Keratinocyte (primary cell): ENCODE measurements at regions not wholly inside any gene's neighbourhood (a gene's known extent, or its start where the extent isn't known, plus 50 kb on each side); places are given as distances from the start of the nearest gene placed in this dataset.

Experiments used
- DNase-seq: peaks from one replicate; pipeline ENCODE4 v3.0.0-alpha.2; 2011; ENCODE audit warnings: low read depth, missing footprints, low spot score
- FAIRE-seq: peaks from 2 replicates; lab custom pipeline; 2011; peaks lifted over from hg19 to GRCh38; lab: Jason Lieb, UNC
- H2AFZ ChIP-seq: 2 replicates; pipeline ENCODE4 v1.6.0; 2012; ENCODE audit warnings: low read length, control low read depth, inconsistent platforms; ENCODE audit not compliant: control insufficient read depth
- H3K27ac ChIP-seq: 2 replicates; pipeline ENCODE4 v1.5.1; 2011; ENCODE audit warnings: low read length; ENCODE audit not compliant: control insufficient read depth, insufficient read depth
- H3K27me3 ChIP-seq: 3 replicates; pipeline ENCODE4 v1.6.0; 2011; ENCODE audit warnings: low read length; ENCODE audit not compliant: control insufficient read depth, insufficient read depth; ENCODE audit errors: extremely low read depth
- H3K36me3 ChIP-seq, 2 experiments: 2 replicates in 1 of 2; 3 replicates in 1 of 2; pipeline ENCODE4 v1.5.1; 2011; ENCODE audit warnings: low read length in 2 of 2, mild to moderate bottlenecking in 1 of 2; ENCODE audit not compliant: control insufficient read depth in 2 of 2, insufficient read depth in 2 of 2; ENCODE audit errors: extremely low read depth in 1 of 2
- H3K4me1 ChIP-seq: 3 replicates; pipeline ENCODE4 v1.5.1; 2011; ENCODE audit warnings: low read length; ENCODE audit not compliant: control insufficient read depth, insufficient read depth; ENCODE audit errors: extremely low read depth
- H3K4me2 ChIP-seq: 3 replicates; pipeline ENCODE4 v1.6.0; 2011; ENCODE audit warnings: low read depth, low read length; ENCODE audit not compliant: control insufficient read depth, insufficient read depth; ENCODE audit errors: extremely low read depth
- H3K4me3 ChIP-seq, 3 experiments: fragments of 200-600 bp in 1 of 3; sonication (generic) in 1 of 3; 2 replicates in 2 of 3; 3 replicates in 1 of 3; pipeline ENCODE4 v1.5.1; 2011 to 2016; ENCODE audit warnings: low read length in 3 of 3, mild to moderate bottlenecking in 3 of 3, control low read depth in 2 of 3, inconsistent platforms in 1 of 3, low read depth in 1 of 3, mixed read lengths in 1 of 3, mixed run types in 1 of 3, moderate library complexity in 1 of 3; ENCODE audit not compliant: control insufficient read depth in 2 of 3, insufficient read depth in 2 of 3; ENCODE audit errors: extremely low read depth in 1 of 3
- H3K79me2 ChIP-seq: 2 replicates; pipeline ENCODE4 v1.6.0; 2012; ENCODE audit warnings: low read length; ENCODE audit not compliant: control insufficient read depth, insufficient read depth
- H3K9ac ChIP-seq: 3 replicates; pipeline ENCODE4 v1.6.0; 2011; ENCODE audit warnings: low read length; ENCODE audit not compliant: control insufficient read depth, insufficient read depth; ENCODE audit errors: extremely low read depth
- H3K9me1 ChIP-seq: 3 replicates; pipeline ENCODE4 v1.6.0; 2011; ENCODE audit warnings: low read length; ENCODE audit not compliant: control insufficient read depth, insufficient read depth; ENCODE audit errors: extremely low read depth
- H3K9me3 ChIP-seq: 2 replicates; pipeline ENCODE4 v1.5.1; 2012; ENCODE audit warnings: low read depth, low read length; ENCODE audit not compliant: control insufficient read depth
- H4K20me1 ChIP-seq: 3 replicates; pipeline ENCODE4 v1.6.0; 2011; ENCODE audit warnings: low read length; ENCODE audit not compliant: control insufficient read depth, insufficient read depth; ENCODE audit errors: extremely low read depth
- CTCF ChIP-seq, 3 experiments: IDR thresholded peaks in 1 of 3; conservative IDR thresholded peaks in 1 of 3; optimal IDR thresholded peaks in 1 of 3; 2 replicates in 2 of 3; 3 replicates in 1 of 3; pipeline versions ENCODE3 to v1.5.1; 2011; ENCODE audit warnings: low read length in 3 of 3, mild to moderate bottlenecking in 3 of 3, moderate library complexity in 2 of 3, control low read depth in 1 of 3, inconsistent platforms in 1 of 3; ENCODE audit not compliant: insufficient read depth in 2 of 3; ENCODE audit errors: extremely low read depth in 1 of 3
- EZH2 ChIP-seq: IDR thresholded peaks from one replicate; pipeline ENCODE4 v1.6.1; 2012; ENCODE audit warnings: inconsistent platforms, mild to moderate bottlenecking, low read length, moderate library complexity
- dilution Hi-C: fragments of 300-500 bp; cut with MboI; formaldehyde crosslinking; loops from one replicate; pipeline ENCODE4 v1.7.0; 2020; ENCODE audit warnings: low sequenced_read_pairs; ENCODE audit not compliant: extremely low pct_ligation_motif_present

- no peaks in the 10 kb centered on the region for H3K9me3 ChIP-seq
- FAIRE-seq (no peak), DNase-seq (no peak)
- no peaks in the 10 kb centered on the region for H3K9me1 ChIP-seq
- no peaks in the 10 kb centered on the region for H3K79me2 ChIP-seq
- H3K36me3 ChIP-seq = no peaks in the 10 kb centered on the region
- H3K27me3 ChIP-seq = no peaks in the 10 kb centered on the region
- no peak overlapping the region for H3K27ac ChIP-seq
- no peak overlapping the region for H3K4me3 ChIP-seq
- no peak overlapping the region for H3K9ac ChIP-seq
- TF ChIP-seq EZH2 = no peak
- no peak for TF ChIP-seq CTCF (optimal IDR thresholded peaks at IDR 0.05 in 1 of 3, IDR thresholded peaks at IDR 0.05 in 1 of 3, conservative IDR thresholded peaks at IDR 0.05 in 1 of 3; ENCODE audit: extremely low read depth in 1 of 3, insufficient read depth in 2 of 3, low read length in 3 of 3)
- no peak overlapping the region for H3K4me2 ChIP-seq
- no peak overlapping the region for H2AFZ ChIP-seq
- H4K20me1 ChIP-seq = no peaks in the 10 kb centered on the region
- dilution Hi-C loops = no loop called here
- H3K4me1 ChIP-seq = no peaks in the 10 kb centered on the region
Observed at GRCh38 chr6:18634912-18635311, 247.8 kb downstream of the RNF144B start.

DNA sequence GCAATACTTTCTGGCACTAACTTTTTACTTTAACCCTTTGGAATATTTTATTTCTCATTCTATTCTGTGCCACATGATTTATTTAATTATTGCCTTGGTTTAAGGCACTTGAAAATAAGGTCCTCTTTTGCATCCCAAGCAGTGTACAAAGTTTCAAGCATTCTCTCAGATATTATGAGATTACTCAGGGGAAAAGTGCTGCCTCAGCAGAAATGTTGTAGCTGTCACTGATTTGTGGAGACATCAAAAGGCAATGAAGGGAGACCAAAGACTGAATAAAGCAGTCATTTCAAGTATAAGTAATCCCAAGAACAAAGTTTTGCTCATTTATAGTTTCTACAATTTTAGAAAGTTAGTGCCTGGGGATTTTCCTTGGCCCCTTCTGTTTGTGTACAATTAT lies 253.0 kb downstream of the RNF144B start:
- H2AFZ ChIP-seq = no peak overlapping the region
- no peaks in the 10 kb centered on the region for H3K4me1 ChIP-seq
- no peaks in the 10 kb centered on the region for H3K9me3 ChIP-seq
- no peak for DNase-seq
- no peak for FAIRE-seq
- no peaks in the 10 kb centered on the region for H3K9me1 ChIP-seq
- no peaks in the 10 kb centered on the region for H3K79me2 ChIP-seq
- H4K20me1 ChIP-seq = no peaks in the 10 kb centered on the region
- TF ChIP-seq EZH2 = no peak
- no peaks in the 10 kb centered on the region for H3K27me3 ChIP-seq
- dilution Hi-C loops = no loop called here
- H3K4me3 ChIP-seq = no peak overlapping the region
- no peaks in the 10 kb centered on the region for H3K36me3 ChIP-seq
- H3K9ac ChIP-seq = no peak overlapping the region
- no peak overlapping the region for H3K27ac ChIP-seq
- no peak overlapping the region for H3K4me2 ChIP-seq

- Histone ChIP-seq H3K4me2 (no peak overlapping the region), H3K27me3 (no peaks in the 10 kb centered on the region), H3K9me3 (no peaks in the 10 kb centered on the region), H2AFZ (no peak overlapping the region), H3K27ac (no peak overlapping the region), H3K4me1 (no peaks in the 10 kb centered on the region), H4K20me1 (no peaks in the 10 kb centered on the region), H3K36me3 (no peaks in the 10 kb centered on the region), H3K79me2 (no peaks in the 10 kb centered on the region), H3K9ac (no peak overlapping the region), H3K4me3 (no peak overlapping the region), H3K9me1 (no peaks in the 10 kb centered on the region)
- TF ChIP-seq EZH2 (no peak), CTCF (optimal IDR thresholded peaks at IDR 0.05 in 1 of 3, IDR thresholded peaks at IDR 0.05 in 1 of 3, conservative IDR thresholded peaks at IDR 0.05 in 1 of 3; ENCODE audit: extremely low read depth in 1 of 3, insufficient read depth in 2 of 3, low read length in 3 of 3) (no peak)
- no peak for FAIRE-seq
- no peak for DNase-seq
- dilution Hi-C loops = no loop called here
Observed at GRCh38 chr6:18640754-18641153, 253.6 kb downstream of the RNF144B start.
